ENCODE measurements at regions not wholly inside any gene's neighbourhood (a gene's known extent, or its start where the extent isn't known, plus 50 kb on each side); places are given as distances from the start of the nearest gene placed in this dataset.

- no peak overlapping the region for H3K27ac Mint-ChIP-seq (ENCODE audit: unreplicated experiment)
- H3K4me3 Mint-ChIP-seq (ENCODE audit: unreplicated experiment): no peak overlapping the region
- H3K27me3 Mint-ChIP-seq (ENCODE audit: unreplicated experiment): no peaks in the 10 kb centered on the region
- TF ChIP-seq, protein P1, sequence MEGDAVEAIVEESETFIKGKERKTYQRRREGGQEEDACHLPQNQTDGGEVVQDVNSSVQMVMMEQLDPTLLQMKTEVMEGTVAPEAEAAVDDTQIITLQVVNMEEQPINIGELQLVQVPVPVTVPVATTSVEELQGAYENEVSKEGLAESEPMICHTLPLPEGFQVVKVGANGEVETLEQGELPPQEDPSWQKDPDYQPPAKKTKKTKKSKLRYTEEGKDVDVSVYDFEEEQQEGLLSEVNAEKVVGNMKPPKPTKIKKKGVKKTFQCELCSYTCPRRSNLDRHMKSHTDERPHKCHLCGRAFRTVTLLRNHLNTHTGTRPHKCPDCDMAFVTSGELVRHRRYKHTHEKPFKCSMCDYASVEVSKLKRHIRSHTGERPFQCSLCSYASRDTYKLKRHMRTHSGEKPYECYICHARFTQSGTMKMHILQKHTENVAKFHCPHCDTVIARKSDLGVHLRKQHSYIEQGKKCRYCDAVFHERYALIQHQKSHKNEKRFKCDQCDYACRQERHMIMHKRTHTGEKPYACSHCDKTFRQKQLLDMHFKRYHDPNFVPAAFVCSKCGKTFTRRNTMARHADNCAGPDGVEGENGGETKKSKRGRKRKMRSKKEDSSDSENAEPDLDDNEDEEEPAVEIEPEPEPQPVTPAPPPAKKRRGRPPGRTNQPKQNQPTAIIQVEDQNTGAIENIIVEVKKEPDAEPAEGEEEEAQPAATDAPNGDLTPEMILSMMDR (IDR thresholded peaks at IDR 0.05; ENCODE audit: partially characterized antibody, unreplicated experiment): no peak
- H3K9me3 Mint-ChIP-seq (ENCODE audit: unreplicated experiment): peaks cover 7% of the 10 kb centered on the region
- H3K4me1 Mint-ChIP-seq (ENCODE audit: low read depth, unreplicated experiment): no peaks in the 10 kb centered on the region
- DNase-seq: no peak
- no peaks in the 10 kb centered on the region for H3K36me3 Mint-ChIP-seq (ENCODE audit: unreplicated experiment)
These were observed 1263.5 kb upstream of the AUTS2 start for GRCh38 chr7:68334636-68335272.

DNA sequence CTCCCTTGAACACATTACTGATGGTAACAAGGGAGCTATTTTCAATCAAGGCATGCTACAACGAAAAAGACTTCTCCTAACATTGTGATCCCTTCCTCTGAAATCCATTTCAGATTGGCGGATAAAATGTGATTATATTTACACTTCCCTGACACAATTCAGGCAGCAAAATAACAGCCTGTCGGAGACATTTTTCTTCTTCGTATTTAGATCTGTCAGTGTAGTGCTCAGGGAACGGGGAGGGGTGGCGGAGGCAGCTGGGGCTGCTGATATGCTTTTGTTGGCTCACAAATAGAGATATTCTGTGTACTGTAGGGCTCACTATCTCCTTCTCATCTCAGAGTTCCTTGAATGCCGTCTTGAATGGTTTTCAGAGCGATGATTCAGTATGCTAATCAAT lies 1261.7 kb upstream of the AUTS2 start:
- Mint-ChIP-seq H3K9me3 (ENCODE audit: unreplicated experiment) (no peaks in the 10 kb centered on the region), H3K4me3 (ENCODE audit: unreplicated experiment) (no peak overlapping the region), H3K4me1 (ENCODE audit: low read depth, unreplicated experiment) (no peaks in the 10 kb centered on the region), H3K36me3 (ENCODE audit: unreplicated experiment) (no peaks in the 10 kb centered on the region), H3K27ac (ENCODE audit: unreplicated experiment) (no peak overlapping the region), H3K27me3 (ENCODE audit: unreplicated experiment) (no peaks in the 10 kb centered on the region)
- TF ChIP-seq, protein P1 (IDR thresholded peaks at IDR 0.05; ENCODE audit: partially characterized antibody, unreplicated experiment): no peak
- no peak for DNase-seq

GRCh38 chr7:68348401-68348800 lies 1249.9 kb upstream of the AUTS2 start:
- Mint-ChIP-seq H3K36me3 (ENCODE audit: unreplicated experiment) (no peaks in the 10 kb centered on the region), H3K9me3 (ENCODE audit: unreplicated experiment) (peaks cover 3% of the 10 kb centered on the region), H3K4me3 (ENCODE audit: unreplicated experiment) (no peak overlapping the region), H3K4me1 (ENCODE audit: low read depth, unreplicated experiment) (no peaks in the 10 kb centered on the region), H3K27me3 (ENCODE audit: unreplicated experiment) (no peaks in the 10 kb centered on the region), H3K27ac (ENCODE audit: unreplicated experiment) (no peak overlapping the region)
- TF ChIP-seq, protein P1 (IDR thresholded peaks at IDR 0.05; ENCODE audit: partially characterized antibody, unreplicated experiment): no peak
- no peak for DNase-seq

DNA sequence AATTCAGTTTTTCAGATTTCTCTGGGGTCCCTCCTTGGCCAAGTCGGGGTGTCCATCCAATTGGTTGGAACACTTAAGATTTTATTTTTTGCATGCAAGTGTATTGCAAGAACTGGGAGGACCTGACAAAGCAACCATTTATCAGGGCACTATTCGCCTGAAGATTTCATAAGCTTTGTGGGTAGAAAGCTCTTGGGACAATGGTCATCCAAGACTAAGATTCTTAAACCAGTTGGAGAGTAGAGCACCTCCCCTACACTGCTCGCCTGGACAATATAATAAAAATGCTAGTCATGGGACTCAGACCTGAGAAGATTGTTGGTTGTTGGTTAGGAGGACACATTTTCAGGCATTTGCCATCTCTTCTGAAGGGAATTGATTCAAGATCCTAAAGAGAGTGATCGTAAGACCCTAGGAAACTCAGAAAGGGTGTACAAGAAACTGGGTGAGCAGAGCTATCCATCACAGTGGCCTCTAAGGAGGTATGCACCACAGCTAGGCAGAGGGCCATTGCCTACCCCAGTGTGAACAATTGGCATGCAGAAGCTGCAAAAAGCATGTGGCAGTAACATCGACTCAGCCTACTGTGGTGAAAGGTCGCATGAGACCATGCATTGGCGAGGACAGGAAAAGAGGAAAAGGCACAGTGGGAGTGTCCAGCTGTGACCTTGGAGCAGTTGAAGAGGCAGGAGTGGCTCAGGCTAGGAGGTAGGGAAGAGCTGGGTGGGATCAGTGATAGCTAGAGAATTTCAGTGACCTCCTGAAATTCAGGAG lies 1235.3 kb upstream of the AUTS2 start:
- Mint-ChIP-seq H3K4me3 (ENCODE audit: unreplicated experiment) (no peak overlapping the region), H3K27me3 (ENCODE audit: unreplicated experiment) (peaks cover 3% of the 10 kb centered on the region), H3K4me1 (ENCODE audit: low read depth, unreplicated experiment) (no peaks in the 10 kb centered on the region), H3K36me3 (ENCODE audit: unreplicated experiment) (no peaks in the 10 kb centered on the region), H3K9me3 (ENCODE audit: unreplicated experiment) (peaks cover 12% of the 10 kb centered on the region), H3K27ac (ENCODE audit: unreplicated experiment) (no peak overlapping the region)
- DNase-seq: no peak
- TF ChIP-seq, protein P1 (IDR thresholded peaks at IDR 0.05; ENCODE audit: partially characterized antibody, unreplicated experiment): no peak
